ENCODE measurements at regions not wholly inside any gene's neighbourhood (a gene's known extent, or its start where the extent isn't known, plus 50 kb on each side); places are given as distances from the start of the nearest gene placed in this dataset.

GRCh38 chr20:16662467-16662866 is 67.4 kb upstream of the SNRPB2 start:
- no peak for TF ChIP-seq POLR2A (IDR thresholded peaks at IDR 0.05; ENCODE audit: low read length)
- TF ChIP-seq GATA1 (IDR thresholded peaks at IDR 0.05; ENCODE audit: low read depth, low read length): no peak

All from erythroblast (primary cell).